Posterior cingulate gyrus (tissue), 11 donors: ENCODE measurements at regions not wholly inside any gene's neighbourhood (a gene's known extent, or its start where the extent isn't known, plus 50 kb on each side); places are given as distances from the start of the nearest gene placed in this dataset.
"Not testable (repeated sequence)": the region's sequence is repeated elsewhere in the genome, so short reads cannot be mapped to it uniquely, and the experiment has no call there.

ENCODE experiments used
- DNase-seq, 10 donors: peaks; one replicate each; pipeline versions ENCODE4 v3.0.0 to v3.0.0-alpha.2; 2020 to 2021; ENCODE audit warnings: mixed read lengths in 3 of 10
- intact Hi-C: fragments of 100-400 bp; cut with DNase I; formaldehyde crosslinking; loops from one replicate; pipeline ENCODE4 v1.15.1; 2023

DNA sequence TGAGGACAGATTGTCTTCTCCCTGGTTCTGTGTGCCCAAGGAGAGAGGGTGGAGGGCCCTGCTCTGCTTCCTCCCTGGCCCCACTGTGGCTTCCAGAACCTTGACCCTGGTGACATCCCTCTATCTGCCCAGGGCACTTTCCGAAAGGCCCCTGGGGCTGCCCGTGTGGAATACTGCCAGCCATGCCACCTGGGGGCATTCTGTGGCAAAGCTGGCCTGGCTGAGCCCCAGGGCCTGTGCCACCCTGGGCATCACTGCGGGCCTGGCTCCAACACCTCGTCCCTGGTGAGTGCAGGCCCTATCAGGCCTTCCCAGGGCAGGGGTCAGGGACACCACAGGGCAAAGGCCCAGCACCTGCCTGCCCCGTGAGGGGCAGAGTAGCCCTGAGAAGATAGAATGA, 123.7 kb upstream of the MTLN start:
- peak in 3 of 10 donors; percentile 42 to 59 (median 45) for DNase-seq
- intact Hi-C loops, result not testable (repeated sequence)

DNA sequence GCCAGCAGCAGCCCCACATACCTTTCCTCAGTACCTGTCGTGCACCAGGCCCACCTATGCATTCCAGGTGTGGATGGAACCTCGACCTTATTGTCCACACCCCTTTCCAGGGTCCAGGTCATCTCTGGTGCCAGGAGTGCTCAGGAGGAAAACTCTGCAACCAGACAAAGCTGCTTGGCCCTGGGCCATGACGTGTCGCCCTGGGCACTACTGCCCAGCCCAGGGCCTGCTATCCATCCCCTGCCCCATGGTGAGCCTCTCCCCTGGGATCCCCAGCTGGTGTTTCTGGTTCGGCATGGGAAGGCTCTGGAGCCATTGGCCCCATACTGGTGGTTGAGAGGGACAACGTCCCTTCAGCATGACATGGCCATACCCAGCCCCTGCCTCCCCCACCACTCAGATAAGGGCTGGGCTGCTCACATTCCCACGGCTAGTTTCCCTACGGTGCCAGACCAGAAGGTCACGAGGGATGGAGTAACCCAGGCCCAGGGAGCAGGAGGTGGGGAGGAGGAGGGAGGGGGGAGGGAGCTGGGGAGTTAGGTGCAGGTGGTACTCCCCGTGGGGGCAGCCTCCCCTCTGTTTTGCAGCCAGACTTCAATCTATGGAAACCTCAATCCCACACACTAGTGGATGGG, 123.2 kb upstream of the MTLN start:
- intact Hi-C loops, result not testable (repeated sequence)
- peak in 3 of 10 donors; percentile 10 to 27 (median 23) for DNase-seq

DNA sequence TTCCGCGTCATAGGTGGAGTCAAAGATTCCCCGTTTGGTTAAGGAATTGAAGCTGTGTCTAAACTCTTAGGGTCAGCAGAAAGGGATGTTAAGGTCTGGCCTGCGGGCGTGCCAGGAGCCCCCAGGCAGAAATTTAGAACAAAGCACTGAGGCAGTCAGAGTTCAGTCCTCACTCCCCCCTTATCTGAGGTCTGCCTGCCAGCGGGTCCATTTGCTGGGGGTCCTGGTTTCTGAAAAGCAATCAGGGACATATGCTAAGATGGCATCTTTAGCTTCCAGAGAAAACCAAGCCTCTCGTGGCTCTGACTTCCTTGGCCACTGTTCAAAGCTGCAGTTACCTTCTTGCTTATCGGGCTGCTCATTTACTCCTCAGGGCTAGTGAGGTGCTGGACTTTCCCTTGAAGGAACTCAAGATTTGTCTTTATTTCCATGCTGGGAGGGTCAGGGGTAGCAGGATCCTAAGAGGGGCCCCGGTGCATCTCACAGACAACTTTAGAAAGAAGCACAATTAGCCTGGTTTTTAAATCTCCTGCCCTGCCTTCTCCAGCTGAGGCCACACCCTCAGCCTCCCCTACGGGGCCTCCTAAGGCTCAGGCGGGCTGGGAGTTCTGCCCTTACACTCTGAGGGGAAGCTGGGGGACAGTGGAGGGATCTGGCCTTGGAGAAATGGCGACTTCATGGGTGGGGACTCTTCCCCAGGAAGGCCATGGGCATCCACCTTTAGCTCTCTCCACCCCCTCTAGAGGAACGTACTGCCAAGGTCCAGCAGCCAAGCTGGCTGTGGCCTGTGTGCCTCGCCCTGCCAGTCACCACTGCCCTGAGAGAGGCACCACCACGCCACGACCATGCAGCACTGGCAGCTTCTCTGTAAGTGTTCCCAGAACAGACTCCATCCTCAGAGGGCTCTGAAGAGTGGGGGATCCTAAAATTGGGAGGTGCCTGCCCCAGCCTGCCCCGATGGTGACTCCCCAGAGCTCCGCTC, 121.1 kb upstream of the MTLN start:
- intact Hi-C loops, result not testable (repeated sequence)

DNA sequence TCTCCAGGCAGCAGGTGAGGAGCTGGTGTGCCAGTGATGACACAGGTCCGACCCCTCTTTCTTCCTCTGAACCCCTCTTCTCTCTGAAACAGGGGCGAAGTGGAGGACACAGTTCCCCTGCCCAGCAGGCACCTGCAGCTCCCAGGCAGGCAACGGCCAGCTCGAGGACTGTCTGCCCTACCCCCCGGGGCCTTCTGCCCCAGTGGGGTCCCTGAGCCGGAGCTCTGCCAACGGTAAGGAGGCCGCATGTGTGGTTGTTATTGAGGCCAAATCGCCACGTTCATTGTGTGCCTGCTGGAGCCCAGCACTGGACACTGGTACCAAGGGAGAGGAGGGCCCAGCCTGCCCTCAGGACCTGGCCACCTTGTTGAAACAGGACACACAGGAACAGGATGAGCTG, 119.3 kb upstream of the MTLN start:
- peak in 3 of 10 donors; percentile 18 to 39 (median 27) for DNase-seq
- intact Hi-C loops, result not testable (repeated sequence)

More for the DNA sequence above, 121.1 kb upstream of the MTLN start:
- peak in 3 of 10 donors; percentile 21 to 50 (median 45) for DNase-seq

DNA sequence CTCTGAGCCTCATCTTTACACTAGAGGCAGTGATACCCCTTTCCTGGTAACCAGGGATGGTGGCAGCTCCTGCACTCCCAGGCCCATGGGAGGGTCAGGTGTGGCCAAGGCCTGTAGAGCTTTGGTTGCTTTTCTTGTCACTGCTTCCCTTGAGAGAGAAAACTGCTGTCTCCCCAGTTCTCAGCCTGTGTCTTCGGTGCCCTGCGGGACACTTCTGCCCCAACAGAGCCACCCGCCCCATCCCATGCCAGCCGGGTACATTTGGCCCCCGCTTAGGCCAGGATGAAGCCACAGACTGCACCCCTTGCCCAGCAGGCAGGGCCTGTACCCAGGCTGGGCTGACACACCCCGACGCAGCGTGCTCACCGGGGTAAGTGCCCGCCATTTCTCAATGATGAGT, 117.4 kb upstream of the MTLN start:
- peak in 2 of 10 donors; percentile 21 to 24 for DNase-seq
- intact Hi-C loops, result not testable (repeated sequence)

DNA sequence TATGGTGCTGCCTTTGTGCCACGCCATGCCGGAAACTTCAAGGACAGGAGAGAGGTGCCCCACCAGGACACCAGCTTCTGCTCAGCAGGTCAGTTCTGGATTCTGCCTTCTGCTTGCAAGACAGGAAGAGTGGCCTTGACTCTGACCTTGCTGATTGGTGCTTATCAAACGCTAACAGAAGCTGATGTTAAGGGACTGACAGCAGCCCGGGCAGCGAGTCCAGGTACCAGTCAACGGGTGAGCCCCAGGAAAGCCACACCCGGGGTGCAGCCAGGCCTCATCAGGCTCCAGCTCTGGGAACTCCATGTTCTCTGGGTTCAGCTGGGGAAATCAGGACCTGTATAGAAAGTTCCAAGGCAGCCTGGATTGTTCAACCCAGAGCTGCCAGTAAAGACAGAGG, 116.8 kb upstream of the MTLN start:
- DNase-seq, result peak in 3 of 10 donors; percentile 43 to 52 (median 44)
- intact Hi-C loops, result not testable (repeated sequence)

DNA sequence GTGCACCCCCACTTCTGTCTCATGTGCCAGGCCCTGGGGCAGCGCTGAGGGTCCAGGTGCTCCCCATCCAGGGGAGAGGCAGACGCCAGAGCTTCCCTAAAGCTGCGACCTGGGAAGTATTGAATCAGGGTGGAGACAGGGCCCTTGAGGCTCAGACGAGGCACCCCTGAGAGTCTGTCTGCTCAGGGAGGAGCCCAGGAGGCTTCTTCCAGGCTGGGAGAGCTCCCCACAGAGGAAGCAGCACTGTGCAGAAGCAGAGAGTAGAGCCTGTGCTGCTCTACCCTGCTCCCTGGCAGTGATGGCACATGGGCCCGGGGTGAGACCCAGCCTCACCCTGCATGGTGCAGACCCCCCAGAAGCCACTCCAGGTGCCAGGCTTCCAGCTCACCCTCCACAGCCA, 116.3 kb upstream of the MTLN start:
- intact Hi-C loops, result not testable (repeated sequence)
- DNase-seq, result peak in 3 of 10 donors; percentile 24 to 65 (median 39)

DNA sequence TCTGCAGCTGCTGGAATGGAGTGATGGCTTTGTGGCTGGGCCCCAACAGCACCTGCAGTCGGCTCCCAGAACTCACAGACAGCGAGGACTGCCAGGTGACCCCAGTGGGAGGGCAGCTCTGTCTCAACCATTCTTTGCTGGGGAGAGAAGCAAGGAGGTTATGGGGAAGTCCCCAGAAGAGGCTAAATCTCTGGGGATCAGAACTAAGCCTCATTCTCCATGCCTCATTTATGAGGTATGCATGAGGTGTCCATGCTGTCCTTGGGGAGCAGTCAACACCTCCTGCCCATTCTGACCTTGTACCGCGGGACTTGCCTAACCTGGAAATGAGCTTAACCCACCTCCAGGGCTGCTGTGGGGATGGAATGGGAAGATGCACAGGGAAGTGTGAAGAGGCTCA, 111.5 kb upstream of the MTLN start:
- DNase-seq, intact Hi-C loops: not testable (repeated sequence)

DNA sequence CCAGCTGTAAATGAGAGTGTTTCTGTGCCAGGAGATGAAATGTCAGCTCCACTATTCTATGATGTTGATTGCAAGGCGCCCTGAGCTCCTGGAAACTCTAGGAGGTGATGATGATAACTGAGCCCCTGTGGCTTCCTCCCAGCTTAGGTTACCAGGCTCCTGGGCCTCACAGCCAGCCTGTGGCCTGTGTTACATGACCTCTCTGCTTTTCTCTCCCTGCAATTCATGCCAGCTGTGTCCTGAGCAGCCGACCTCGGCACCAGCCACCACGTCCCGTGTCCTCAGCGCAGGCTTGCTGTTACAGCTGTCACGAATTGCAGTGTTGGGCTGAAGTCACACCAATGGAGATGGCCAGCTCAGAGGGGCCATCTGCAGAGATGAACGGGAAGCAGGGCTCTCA, 110.2 kb upstream of the MTLN start:
- intact Hi-C loops, DNase-seq: not testable (repeated sequence)

DNA sequence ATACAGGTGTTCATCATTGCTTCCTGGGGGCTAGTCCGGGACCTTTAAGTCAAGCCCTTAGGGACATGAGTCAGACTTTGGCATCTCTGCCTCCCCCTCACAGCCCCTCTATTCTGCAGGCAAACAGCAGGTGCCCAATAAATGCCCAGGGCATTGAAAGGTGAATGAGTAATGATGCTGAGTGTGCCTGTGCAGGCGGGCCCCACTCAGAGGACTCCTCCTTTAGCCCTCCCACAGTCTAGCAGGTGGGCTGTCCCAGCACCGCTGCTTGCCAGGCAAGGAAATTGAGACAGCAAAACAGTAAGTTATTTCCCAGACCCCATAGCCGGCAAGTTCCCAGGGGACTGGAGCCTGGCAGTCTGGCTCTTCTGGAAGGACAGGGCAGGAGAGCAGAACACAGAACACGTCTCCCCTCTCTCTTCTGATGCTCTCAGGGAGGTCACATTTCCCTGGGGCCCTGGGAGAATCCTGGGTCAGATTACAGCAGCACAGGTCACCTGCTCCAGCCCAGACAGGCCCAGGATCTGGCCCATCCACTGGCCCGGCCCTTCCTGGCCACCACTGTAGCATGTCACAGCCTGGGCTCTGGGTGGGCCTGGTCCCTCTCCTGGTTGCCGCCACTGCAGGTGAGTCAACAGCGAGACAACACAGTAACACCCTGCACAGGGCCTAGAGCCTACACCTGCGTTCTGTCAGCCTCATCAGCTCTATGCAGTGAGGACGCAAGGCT, 108.7 kb upstream of the MTLN start:
- DNase-seq, intact Hi-C loops: not testable (repeated sequence)

DNA sequence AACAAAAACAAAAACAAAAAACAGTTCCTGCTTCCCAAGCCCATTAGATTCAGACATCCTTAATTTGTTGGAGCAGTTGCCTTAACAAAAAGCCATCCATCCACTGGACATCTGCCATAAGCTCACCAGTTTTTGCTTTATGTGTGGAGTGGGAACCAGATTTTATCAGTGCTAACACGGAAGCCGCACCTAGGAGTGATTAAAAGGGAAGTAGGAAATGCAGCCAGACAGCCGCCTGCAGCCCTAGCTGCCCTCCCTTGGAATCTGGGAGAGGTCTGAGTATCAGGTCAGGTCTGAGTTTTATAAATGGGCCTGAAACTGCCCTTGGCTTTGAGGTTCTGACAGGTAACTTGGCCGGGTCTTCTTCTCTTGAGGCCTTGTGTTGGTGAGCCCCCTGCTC, 106.6 kb upstream of the MTLN start:
- intact Hi-C loops, DNase-seq: not testable (repeated sequence)

DNA sequence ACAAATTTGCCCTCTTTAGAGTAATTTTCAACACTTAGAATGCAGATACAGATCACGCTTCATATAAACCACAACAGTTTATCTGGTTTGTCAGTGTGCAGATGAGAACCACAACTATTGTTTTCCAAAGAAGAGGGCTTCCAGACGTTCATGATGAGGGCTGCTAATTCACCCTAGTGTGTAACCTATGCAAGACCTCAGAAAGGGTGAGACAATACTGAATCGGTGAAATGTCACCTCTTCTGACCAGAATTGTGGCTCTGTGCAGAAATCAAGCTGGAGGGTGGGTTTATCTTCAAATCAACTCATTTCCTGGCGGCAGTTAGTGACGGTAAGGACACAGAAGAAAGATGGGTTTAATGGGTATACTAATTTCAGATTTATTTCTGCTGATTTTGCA, 105.0 kb upstream of the MTLN start:
- intact Hi-C loops, DNase-seq: not testable (repeated sequence)

DNA sequence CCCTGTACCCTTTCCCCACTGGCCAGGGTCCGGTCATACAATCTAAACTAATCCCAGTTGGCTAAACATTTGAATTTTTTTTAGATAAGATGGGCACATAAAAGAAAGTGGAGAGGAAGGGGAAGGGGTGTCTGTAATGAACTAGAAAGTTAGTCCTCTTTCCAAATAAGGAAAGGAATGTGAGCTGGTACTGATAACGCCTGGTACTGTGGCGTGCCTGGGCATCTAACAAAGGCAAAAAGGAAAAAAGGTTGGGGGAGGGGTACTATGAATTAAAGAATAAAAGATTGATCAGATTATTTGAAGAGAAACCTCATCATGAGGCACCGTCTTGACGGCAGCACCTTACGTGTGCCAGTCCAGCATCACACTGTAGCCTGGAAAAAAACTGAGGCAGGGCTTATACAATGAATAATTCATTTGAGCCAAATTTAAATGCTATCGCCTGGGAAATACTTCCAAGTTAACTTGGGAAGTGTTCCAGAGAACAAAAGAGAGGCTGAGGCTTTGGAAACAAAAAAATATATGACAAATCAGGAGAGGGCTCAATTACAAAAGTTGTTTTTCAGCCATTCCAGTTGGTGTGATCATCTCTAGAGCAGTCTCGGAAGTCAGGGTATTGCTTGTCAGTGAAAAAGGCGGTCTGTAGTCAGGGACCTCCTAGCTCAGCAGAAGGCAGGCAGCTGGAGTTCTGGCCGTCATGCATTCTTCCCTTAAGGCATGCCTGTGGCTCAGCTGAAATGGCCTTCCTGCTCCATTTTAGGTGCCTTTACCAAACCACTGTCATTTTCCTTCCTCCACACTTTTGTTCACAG, 103.9 kb upstream of the MTLN start:
- DNase-seq, intact Hi-C loops: not testable (repeated sequence)

DNA sequence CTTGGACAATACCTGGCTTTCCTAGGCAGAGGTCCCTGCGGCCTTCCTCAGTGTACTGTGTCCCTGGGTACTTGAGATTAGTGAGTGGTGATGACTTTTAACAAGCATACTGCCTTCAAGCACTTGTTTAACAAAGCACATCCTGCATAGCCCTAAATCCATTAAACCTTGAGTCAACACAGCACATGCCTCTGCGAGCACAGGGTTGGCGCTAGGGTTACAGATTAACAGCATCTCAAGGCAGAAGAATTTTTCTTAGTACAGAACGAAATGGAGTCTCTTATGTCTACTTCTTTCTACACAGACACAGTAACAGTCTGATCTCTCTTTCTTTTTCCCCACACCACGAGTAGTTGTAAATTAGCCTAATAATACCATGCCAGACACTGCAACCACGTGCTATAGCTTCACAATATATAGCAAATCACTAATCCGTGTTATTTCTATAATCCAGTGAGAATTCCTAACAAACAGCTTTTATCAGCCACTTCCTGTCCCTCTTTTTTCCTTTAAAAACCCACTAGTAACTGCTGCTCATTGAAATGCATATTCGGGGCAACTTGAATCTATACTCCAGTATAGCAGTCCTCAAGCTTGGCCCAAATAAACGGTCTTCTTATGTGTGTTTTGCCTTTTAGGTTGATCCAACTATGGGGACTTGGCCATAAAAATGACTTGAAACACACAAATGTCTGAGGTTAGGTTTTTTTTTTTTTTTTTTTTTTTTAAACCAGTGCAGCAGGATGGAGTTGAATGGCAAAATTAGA, 102.9 kb upstream of the MTLN start:
- intact Hi-C loops, result not testable (repeated sequence)

DNA sequence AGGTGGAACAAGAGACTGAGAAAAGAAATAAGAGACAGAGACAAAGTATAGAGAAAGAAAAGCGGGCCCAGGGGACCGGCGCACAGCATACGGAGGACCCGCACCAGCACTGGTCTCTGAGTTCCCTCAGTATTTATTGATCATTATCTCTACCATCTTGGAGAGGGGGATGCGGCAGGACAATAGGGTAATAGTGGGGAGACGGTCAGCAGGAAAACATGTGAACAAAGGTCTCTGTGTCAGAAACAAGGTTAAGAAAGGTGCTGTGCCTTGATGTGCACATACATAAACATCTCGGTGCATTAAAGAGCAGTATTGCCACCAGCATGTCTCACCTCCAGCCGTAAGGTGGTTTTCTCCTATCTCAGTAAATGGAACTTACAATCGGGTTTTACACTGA, 102.1 kb upstream of the MTLN start:
- DNase-seq, intact Hi-C loops: not testable (repeated sequence)

More for the DNA sequence above, 102.9 kb upstream of the MTLN start:
- DNase-seq, result not testable (repeated sequence)

DNA sequence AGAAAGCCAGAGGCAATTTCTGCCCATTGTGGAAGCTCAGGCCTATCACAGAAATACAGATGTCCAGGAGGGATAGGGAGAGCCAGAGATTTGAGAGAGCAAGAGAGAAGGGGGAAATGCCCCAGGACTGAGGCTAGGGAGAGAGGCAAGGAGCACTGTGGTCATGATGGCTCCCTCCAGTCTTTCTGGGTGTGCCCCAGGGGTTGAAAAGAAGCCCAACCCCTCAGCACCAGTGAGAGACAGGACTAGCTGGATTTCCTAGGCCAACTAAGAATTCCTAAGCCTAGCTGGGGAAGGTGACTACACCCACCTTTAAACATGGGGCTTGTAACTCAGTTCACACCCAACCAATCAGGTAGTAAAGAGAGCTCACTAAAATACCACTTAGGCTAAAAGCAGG, 100.7 kb upstream of the MTLN start:
- DNase-seq, intact Hi-C loops: not testable (repeated sequence)

DNA sequence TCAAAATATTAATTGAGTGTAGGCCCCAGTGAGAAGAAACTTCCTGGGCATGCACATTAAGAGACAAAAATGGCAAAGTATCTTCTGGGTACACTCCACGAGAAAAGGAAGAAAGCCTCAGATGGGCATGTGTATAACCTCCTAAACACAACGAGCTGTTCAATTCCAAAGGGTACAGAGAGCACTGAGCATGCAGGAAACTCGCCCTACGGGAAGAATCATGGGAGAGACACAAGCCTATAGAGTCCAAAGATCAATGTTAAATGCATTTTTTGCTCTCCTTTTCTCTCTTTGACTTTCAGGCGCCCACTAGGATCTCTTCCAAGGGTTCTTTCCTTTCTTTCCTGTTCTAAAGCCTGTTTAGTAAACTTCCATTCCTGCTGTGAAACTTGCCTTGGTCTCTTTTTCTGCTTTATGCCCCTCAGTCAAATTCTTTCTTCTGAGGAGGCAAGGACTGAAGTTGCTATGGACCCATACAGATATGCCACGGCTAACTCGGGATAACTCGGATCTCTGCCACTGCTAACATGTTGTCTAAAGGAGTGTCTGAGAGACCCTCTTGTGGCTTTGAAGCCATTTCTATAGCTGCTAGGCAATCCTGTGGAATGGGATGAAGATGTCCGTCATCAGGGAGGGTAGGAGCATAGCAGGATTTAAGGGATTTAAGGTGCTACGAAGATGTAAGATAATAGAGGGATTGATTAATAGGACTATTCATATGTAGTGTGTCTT, 99.5 kb upstream of the MTLN start:
- DNase-seq, intact Hi-C loops: not testable (repeated sequence)

DNA sequence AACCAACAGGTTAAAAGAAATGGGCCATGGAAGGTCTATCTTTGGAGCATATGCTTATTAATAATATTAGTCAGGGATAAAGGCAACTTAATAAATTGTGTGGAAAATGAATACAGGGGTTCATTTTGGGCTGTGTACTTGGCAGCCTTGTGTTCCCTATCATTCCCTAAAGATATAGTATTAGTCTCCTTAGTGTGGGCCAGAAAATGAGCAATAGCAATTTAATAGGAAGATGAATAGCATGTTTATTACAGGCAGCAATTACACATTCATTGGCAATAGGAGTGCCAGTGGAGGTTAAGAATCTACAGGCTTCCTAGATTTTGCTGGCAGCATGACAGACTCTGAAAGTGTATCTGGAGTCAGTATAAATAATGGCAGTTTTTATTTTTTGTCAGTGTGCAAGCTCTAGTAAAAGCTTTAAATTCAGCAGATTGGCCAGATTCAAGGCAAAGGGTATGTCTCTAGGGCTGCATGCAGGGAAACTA, 98.7 kb upstream of the MTLN start:
- intact Hi-C loops, DNase-seq: not testable (repeated sequence)
